Heart left ventricle (tissue), 13 donors: ENCODE measurements at regions not wholly inside any gene's neighbourhood (a gene's known extent, or its start where the extent isn't known, plus 50 kb on each side); places are given as distances from the start of the nearest gene placed in this dataset.
"Not testable (repeated sequence)": the region's sequence is repeated elsewhere in the genome, so short reads cannot be mapped to it uniquely, and the experiment has no call there.

Experiments
- CTCF ChIP-seq, 12 donors: fragments of 200-600 bp; sonication (generic) in 4 of 12; IDR thresholded peaks; one replicate each; pipeline versions ENCODE4 v1.5.0 to v1.8.0; 2018 to 2022; ENCODE audit warnings: antibody characterized with exemption in 12 of 12, mild to moderate bottlenecking in 5 of 12
- POLR2A ChIP-seq, 2 donors: fragments of 450-650 bp; IDR thresholded peaks; one replicate each; pipeline ENCODE4 v1.6.1; 2017; ENCODE audit warnings: antibody characterized with exemption in 2 of 2, mild to moderate bottlenecking in 2 of 2, moderate library complexity in 2 of 2
- donor health status: ischemic (EF 13 %, LVEDD 7.1; RV severe dilation, severe dysfunction).
- donor health status: DM: no; HTN: yes; CAD: no.
- donor health status: DM: no; HTN: no; CAD: no.
- donor health status: ischemic (EF 25% LVEDD 6.9; RV normal size, moderate dysfunction).
- donor health status: ischemic (EF 25% LVEDD 5.7; RV mildly dilated, moderate dysfunction).
- donor health status: ischemic (EF 35%, LVEDD 5.7; RV mildly dilated, moderate dysfunction).
- donor health status: nonischemic (EF 11% LVEDD 7.7; RV severe dilation, severe dysfunction).
- donor health status: DM: yes; HTN: yes; CAD: no.
- donor health status: PGD.
- donor health status: ischemic (EF 29% LVEDD 5.4; RV normal size, mild dysfunction).
- donor health status: nonischemic (EF 23%, LVEDD 6.1; RV moderate dilation, normal function).

DNA sequence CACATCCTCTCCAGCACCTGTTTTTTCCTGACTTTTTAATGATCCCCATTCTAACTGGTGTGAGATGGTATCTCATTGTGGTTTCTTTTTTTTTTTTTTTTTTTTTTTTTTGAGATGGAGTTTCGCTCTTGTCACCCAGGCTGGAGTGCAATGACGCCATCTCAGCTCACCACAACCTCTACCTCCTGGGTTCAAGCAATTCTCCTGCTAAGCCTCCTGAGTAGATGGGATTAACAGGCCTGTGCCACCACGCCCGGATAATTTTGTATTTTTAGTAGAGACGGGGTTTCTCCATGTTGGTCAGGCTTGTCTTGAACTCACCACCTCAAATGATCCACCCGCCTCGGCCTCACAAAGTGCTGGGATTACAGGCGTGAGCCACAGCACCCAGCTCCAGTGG is 184.7 kb downstream of the C9orf152 start:
- not testable (repeated sequence) for TF ChIP-seq CTCF, POLR2A (IDR thresholded peaks at IDR 0.05)
